GM12878 (cell line): ENCODE measurements at regions not wholly inside any gene's neighbourhood (a gene's known extent, or its start where the extent isn't known, plus 50 kb on each side); places are given as distances from the start of the nearest gene placed in this dataset.

Experiments used
- CTCF ChIP-seq, 3 experiments: IDR thresholded peaks in 2 of 3; conservative IDR thresholded peaks in 1 of 3; 2 replicates each; pipeline ENCODE4 v1.5.1; 2011; ENCODE audit warnings: low read depth in 3 of 3, low read length in 3 of 3, mild to moderate bottlenecking in 3 of 3, control low read depth in 2 of 3, moderate library complexity in 2 of 3, inconsistent platforms in 1 of 3, mixed read lengths in 1 of 3; ENCODE audit not compliant: control insufficient read depth in 2 of 3, insufficient read depth in 1 of 3; ENCODE audit errors: extremely low read depth in 1 of 3
- DPF2 ChIP-seq: fragments of 450-650 bp; IDR thresholded peaks from 2 replicates; pipeline ENCODE4 v1.6.1; 2017; ENCODE audit warnings: mild to moderate bottlenecking
- KAT2A ChIP-seq: conservative IDR thresholded peaks from 2 replicates; pipeline ENCODE4 v1.6.1; 2011; ENCODE audit warnings: low read depth, low read length; ENCODE audit not compliant: control insufficient read depth
- POLR2A ChIP-seq: IDR thresholded peaks from 2 replicates; pipeline ENCODE4 v1.6.1; 2011; ENCODE audit warnings: low read depth, mild to moderate bottlenecking, low read length
- SMAD1 ChIP-seq: fragments of 450-650 bp; IDR thresholded peaks from 2 replicates; pipeline ENCODE4 v1.6.1; 2018; ENCODE audit warnings: mild to moderate bottlenecking, low read depth; ENCODE audit not compliant: partially characterized antibody

- no peak for TF ChIP-seq CTCF (IDR thresholded peaks at IDR 0.05 in 2 of 3, conservative IDR thresholded peaks at IDR 0.05 in 1 of 3; ENCODE audit: control insufficient read depth in 2 of 3, extremely low read depth in 1 of 3, insufficient read depth in 1 of 3, low read depth in 3 of 3, low read length in 3 of 3)
- no peak for TF ChIP-seq KAT2A
- no peak for TF ChIP-seq DPF2
- TF ChIP-seq SMAD1, result no peak
- TF ChIP-seq POLR2A, result no peak
Observed at GRCh38 chr6:28824793-28825731, 98.7 kb downstream of the TRIM27 start.
